GM12878 (cell line): ENCODE measurements at regions not wholly inside any gene's neighbourhood (a gene's known extent, or its start where the extent isn't known, plus 50 kb on each side); places are given as distances from the start of the nearest gene placed in this dataset.

Experiments used
- CEBPB ChIP-seq, 2 experiments: fragments of 150-350 bp in 1 of 2; IDR thresholded peaks; 2 replicates each; pipeline ENCODE4 v1.6.1; 2012 to 2014; ENCODE audit warnings: low read depth in 2 of 2, low read length in 2 of 2, borderline replicate concordance in 1 of 2, inconsistent platforms in 1 of 2
- CHD2 ChIP-seq: IDR thresholded peaks from 2 replicates; pipeline ENCODE4 v1.6.1; 2011; ENCODE audit warnings: low read depth, low read length, improper control_type of control experiment, borderline replicate concordance
- EZH2 ChIP-seq: IDR thresholded peaks from 2 replicates; pipeline ENCODE4 v1.6.1; 2012; ENCODE audit warnings: low read depth, mild to moderate bottlenecking, control low read depth, inconsistent platforms, low read length, borderline replicate concordance; ENCODE audit not compliant: control insufficient read depth
- FOXM1 ChIP-seq: IDR thresholded peaks from 2 replicates; pipeline ENCODE4 v1.6.1; 2012; ENCODE audit warnings: low read depth, mild to moderate bottlenecking, inconsistent platforms, low read length, moderate library complexity
- HDAC6 ChIP-seq: fragments of 200-600 bp; sonication (generic); IDR thresholded peaks from one replicate; pipeline ENCODE4 v1.8.0; 2017; ENCODE audit warnings: antibody characterized with exemption; ENCODE audit not compliant: unreplicated experiment
- MYC ChIP-seq: IDR thresholded peaks from 2 replicates; pipeline ENCODE4 v1.6.1; 2011; ENCODE audit warnings: mild to moderate bottlenecking, low read length, moderate library complexity, inconsistent platforms; ENCODE audit not compliant: insufficient read depth, insufficient replicate concordance, insufficient read length, severe bottlenecking
- POLR2A ChIP-seq: IDR thresholded peaks from 2 replicates; pipeline ENCODE4 v1.6.1; 2011; ENCODE audit warnings: low read depth, mild to moderate bottlenecking, low read length
- POU2F2 ChIP-seq: IDR thresholded peaks from 3 replicates; pipeline ENCODE4 v1.6.1; 2011; ENCODE audit warnings: low read depth, mild to moderate bottlenecking, low read length, borderline replicate concordance
- RAD21 ChIP-seq: IDR thresholded peaks from 2 replicates; pipeline ENCODE4 v1.6.1; 2011; ENCODE audit warnings: mild to moderate bottlenecking, low read depth, low read length, moderate library complexity; ENCODE audit not compliant: insufficient read depth
- YY1 ChIP-seq: IDR thresholded peaks from 2 replicates; pipeline ENCODE4 v1.6.1; 2011; ENCODE audit warnings: low read depth, mild to moderate bottlenecking, low read length
- ZSCAN29 ChIP-seq: fragments of 450-650 bp; IDR thresholded peaks from 2 replicates; pipeline ENCODE4 v1.6.1; 2017; ENCODE audit warnings: mild to moderate bottlenecking, moderate library complexity
- TF ChIP-seq, protein P1 (sequence below): IDR thresholded peaks from 2 replicates; pipeline ENCODE4 v1.6.1; 2012; ENCODE audit warnings: mild to moderate bottlenecking, low read depth, low read length
- TF ChIP-seq, protein P2 (sequence below): IDR thresholded peaks from 2 replicates; pipeline ENCODE4 v1.6.1; 2011; ENCODE audit warnings: borderline replicate concordance, low read depth, mild to moderate bottlenecking, moderate library complexity, low read length; ENCODE audit not compliant: insufficient read depth, poor library complexity, severe bottlenecking

DNA sequence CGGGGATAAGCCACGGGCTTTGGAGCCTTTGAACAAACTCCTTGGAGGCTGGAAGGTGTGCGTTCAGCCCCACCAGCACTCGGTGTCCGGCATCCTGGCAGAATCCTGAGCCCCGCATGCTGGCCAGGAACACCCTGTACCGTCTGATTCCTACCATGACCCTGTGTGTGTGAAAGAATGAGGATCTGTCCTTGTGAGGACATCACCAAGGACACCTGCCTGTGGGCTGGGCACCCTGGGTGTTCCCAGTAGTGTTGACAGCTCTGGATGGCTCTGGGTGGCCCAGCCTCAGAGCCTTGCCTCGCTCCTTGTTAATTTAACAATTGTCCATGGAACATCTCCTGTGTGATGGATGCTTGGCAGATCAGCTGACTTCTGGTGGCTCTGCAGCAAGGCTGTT lies 234.3 kb downstream of the QKI start:
- no peak for TF ChIP-seq FOXM1
- TF ChIP-seq, protein P1, sequence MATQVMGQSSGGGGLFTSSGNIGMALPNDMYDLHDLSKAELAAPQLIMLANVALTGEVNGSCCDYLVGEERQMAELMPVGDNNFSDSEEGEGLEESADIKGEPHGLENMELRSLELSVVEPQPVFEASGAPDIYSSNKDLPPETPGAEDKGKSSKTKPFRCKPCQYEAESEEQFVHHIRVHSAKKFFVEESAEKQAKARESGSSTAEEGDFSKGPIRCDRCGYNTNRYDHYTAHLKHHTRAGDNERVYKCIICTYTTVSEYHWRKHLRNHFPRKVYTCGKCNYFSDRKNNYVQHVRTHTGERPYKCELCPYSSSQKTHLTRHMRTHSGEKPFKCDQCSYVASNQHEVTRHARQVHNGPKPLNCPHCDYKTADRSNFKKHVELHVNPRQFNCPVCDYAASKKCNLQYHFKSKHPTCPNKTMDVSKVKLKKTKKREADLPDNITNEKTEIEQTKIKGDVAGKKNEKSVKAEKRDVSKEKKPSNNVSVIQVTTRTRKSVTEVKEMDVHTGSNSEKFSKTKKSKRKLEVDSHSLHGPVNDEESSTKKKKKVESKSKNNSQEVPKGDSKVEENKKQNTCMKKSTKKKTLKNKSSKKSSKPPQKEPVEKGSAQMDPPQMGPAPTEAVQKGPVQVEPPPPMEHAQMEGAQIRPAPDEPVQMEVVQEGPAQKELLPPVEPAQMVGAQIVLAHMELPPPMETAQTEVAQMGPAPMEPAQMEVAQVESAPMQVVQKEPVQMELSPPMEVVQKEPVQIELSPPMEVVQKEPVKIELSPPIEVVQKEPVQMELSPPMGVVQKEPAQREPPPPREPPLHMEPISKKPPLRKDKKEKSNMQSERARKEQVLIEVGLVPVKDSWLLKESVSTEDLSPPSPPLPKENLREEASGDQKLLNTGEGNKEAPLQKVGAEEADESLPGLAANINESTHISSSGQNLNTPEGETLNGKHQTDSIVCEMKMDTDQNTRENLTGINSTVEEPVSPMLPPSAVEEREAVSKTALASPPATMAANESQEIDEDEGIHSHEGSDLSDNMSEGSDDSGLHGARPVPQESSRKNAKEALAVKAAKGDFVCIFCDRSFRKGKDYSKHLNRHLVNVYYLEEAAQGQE = no peak
- TF ChIP-seq POLR2A = no peak
- no peak for TF ChIP-seq HDAC6
- TF ChIP-seq RAD21 = no peak
- no peak for TF ChIP-seq EZH2
- TF ChIP-seq YY1 = no peak
- TF ChIP-seq CHD2 = no peak
- TF ChIP-seq MYC = no peak
- TF ChIP-seq POU2F2 = no peak
- no peak for TF ChIP-seq CEBPB (IDR thresholded peaks at IDR 0.05; ENCODE audit: borderline replicate concordance in 1 of 2, low read depth in 2 of 2, low read length in 2 of 2)
- no peak for TF ChIP-seq ZSCAN29
- TF ChIP-seq, protein P2, sequence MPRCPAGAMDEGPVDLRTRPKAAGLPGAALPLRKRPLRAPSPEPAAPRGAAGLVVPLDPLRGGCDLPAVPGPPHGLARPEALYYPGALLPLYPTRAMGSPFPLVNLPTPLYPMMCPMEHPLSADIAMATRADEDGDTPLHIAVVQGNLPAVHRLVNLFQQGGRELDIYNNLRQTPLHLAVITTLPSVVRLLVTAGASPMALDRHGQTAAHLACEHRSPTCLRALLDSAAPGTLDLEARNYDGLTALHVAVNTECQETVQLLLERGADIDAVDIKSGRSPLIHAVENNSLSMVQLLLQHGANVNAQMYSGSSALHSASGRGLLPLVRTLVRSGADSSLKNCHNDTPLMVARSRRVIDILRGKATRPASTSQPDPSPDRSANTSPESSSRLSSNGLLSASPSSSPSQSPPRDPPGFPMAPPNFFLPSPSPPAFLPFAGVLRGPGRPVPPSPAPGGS = no peak
